Osteoblast (primary cell): ENCODE measurements at regions not wholly inside any gene's neighbourhood (a gene's known extent, or its start where the extent isn't known, plus 50 kb on each side); places are given as distances from the start of the nearest gene placed in this dataset.

Experiments
- DNase-seq: peaks from one replicate; pipeline ENCODE4 v3.0.0; 2011; ENCODE audit warnings: low spot score, mixed read lengths; ENCODE audit not compliant: insufficient read length; ENCODE audit errors: missing footprints
- H2AFZ ChIP-seq: 2 replicates; pipeline ENCODE4 v1.6.0; 2011; ENCODE audit warnings: mild to moderate bottlenecking, low read length
- H3K27ac ChIP-seq: 2 replicates; pipeline ENCODE4 v1.5.1; 2011; ENCODE audit warnings: mild to moderate bottlenecking, low read depth, low read length, moderate library complexity
- H3K27me3 ChIP-seq: 2 replicates; pipeline ENCODE4 v1.6.0; 2012; ENCODE audit warnings: mild to moderate bottlenecking, control low read depth, inconsistent platforms, low read length, moderate library complexity; ENCODE audit not compliant: insufficient read depth
- H3K36me3 ChIP-seq: 2 replicates; pipeline ENCODE4 v1.5.1; 2011; ENCODE audit warnings: mild to moderate bottlenecking, low read length, control low read depth, moderate library complexity; ENCODE audit not compliant: insufficient read depth
- H3K4me1 ChIP-seq: 2 replicates; pipeline ENCODE4 v1.5.1; 2011; ENCODE audit warnings: mild to moderate bottlenecking, low read length, control low read depth, moderate library complexity; ENCODE audit not compliant: insufficient read depth
- H3K4me2 ChIP-seq: 2 replicates; pipeline ENCODE4 v1.6.0; 2011; ENCODE audit warnings: mild to moderate bottlenecking, low read length; ENCODE audit not compliant: insufficient read depth
- H3K4me3 ChIP-seq: fragments of 200-600 bp; sonication (generic); 3 replicates; pipeline ENCODE4 v1.5.1; 2012; ENCODE audit warnings: mild to moderate bottlenecking, low read length, inconsistent platforms; ENCODE audit not compliant: insufficient read depth
- H3K79me2 ChIP-seq: 2 replicates; pipeline ENCODE4 v1.6.0; 2012; ENCODE audit warnings: mild to moderate bottlenecking, low read length, control low read depth, inconsistent platforms; ENCODE audit not compliant: insufficient read depth
- H3K9me3 ChIP-seq: 2 replicates; pipeline ENCODE4 v1.5.1; 2011; ENCODE audit warnings: low read depth, low read length, control low read depth
- H4K20me1 ChIP-seq: 2 replicates; pipeline ENCODE4 v1.6.0; 2012; ENCODE audit warnings: mild to moderate bottlenecking, low read length, control low read depth; ENCODE audit not compliant: insufficient read depth
- CTCF ChIP-seq: IDR thresholded peaks from 2 replicates; pipeline ENCODE4 v1.5.1; 2011; ENCODE audit warnings: mild to moderate bottlenecking, low read depth, low read length, moderate library complexity; ENCODE audit errors: extremely low read depth

GRCh38 chr1:73331726-73332125 is 866.2 kb downstream of the LRRIQ3 start:
- no peaks in the 10 kb centered on the region for H3K27me3 ChIP-seq
- no peak overlapping the region for H2AFZ ChIP-seq
- H3K4me2 ChIP-seq = no peak overlapping the region
- H3K36me3 ChIP-seq = no peaks in the 10 kb centered on the region
- TF ChIP-seq CTCF = no peak
- no peaks in the 10 kb centered on the region for H3K4me1 ChIP-seq
- no peaks in the 10 kb centered on the region for H4K20me1 ChIP-seq
- no peak for DNase-seq
- no peaks in the 10 kb centered on the region for H3K9me3 ChIP-seq
- H3K4me3 ChIP-seq = no peak overlapping the region
- H3K27ac ChIP-seq = no peak overlapping the region
- H3K79me2 ChIP-seq = no peaks in the 10 kb centered on the region

GRCh38 chr1:73327998-73328397 is 870.0 kb downstream of the LRRIQ3 start:
- no peak overlapping the region for H2AFZ ChIP-seq
- H3K4me1 ChIP-seq = no peaks in the 10 kb centered on the region
- H3K27ac ChIP-seq = no peak overlapping the region
- DNase-seq = no peak
- H4K20me1 ChIP-seq = no peaks in the 10 kb centered on the region
- H3K4me3 ChIP-seq = no peak overlapping the region
- no peaks in the 10 kb centered on the region for H3K27me3 ChIP-seq
- no peak for TF ChIP-seq CTCF
- no peaks in the 10 kb centered on the region for H3K9me3 ChIP-seq
- H3K36me3 ChIP-seq = no peaks in the 10 kb centered on the region
- no peaks in the 10 kb centered on the region for H3K79me2 ChIP-seq
- H3K4me2 ChIP-seq = no peak overlapping the region

GRCh38 chr1:73327180-73327793 is 870.7 kb downstream of the LRRIQ3 start:
- Histone ChIP-seq H3K36me3 (no peaks in the 10 kb centered on the region), H3K4me3 (no peak overlapping the region), H3K27ac (no peak overlapping the region), H3K4me2 (no peak overlapping the region), H4K20me1 (no peaks in the 10 kb centered on the region), H3K27me3 (no peaks in the 10 kb centered on the region), H3K4me1 (no peaks in the 10 kb centered on the region), H2AFZ (no peak overlapping the region), H3K79me2 (no peaks in the 10 kb centered on the region), H3K9me3 (no peaks in the 10 kb centered on the region)
- no peak for TF ChIP-seq CTCF
- DNase-seq = no peak

GRCh38 chr1:73326663-73327062 is 871.3 kb downstream of the LRRIQ3 start:
- no peak for DNase-seq
- H3K27ac ChIP-seq = no peak overlapping the region
- no peak for TF ChIP-seq CTCF
- H3K4me3 ChIP-seq = no peak overlapping the region
- H4K20me1 ChIP-seq = no peaks in the 10 kb centered on the region
- H3K27me3 ChIP-seq = no peaks in the 10 kb centered on the region
- no peaks in the 10 kb centered on the region for H3K79me2 ChIP-seq
- H3K4me1 ChIP-seq = no peaks in the 10 kb centered on the region
- no peaks in the 10 kb centered on the region for H3K36me3 ChIP-seq
- H3K4me2 ChIP-seq = no peak overlapping the region
- no peaks in the 10 kb centered on the region for H3K9me3 ChIP-seq
- H2AFZ ChIP-seq = no peak overlapping the region
